ENCODE measurements at regions not wholly inside any gene's neighbourhood (a gene's known extent, or its start where the extent isn't known, plus 50 kb on each side); places are given as distances from the start of the nearest gene placed in this dataset.

- TF ChIP-seq CTCF (IDR thresholded peaks at IDR 0.05; ENCODE audit: low read depth, low read length, missing control alignments), result no peak
These were observed 127.1 kb downstream of the MRPS30 start for GRCh38 chr5:44935871-44936270.

GRCh38 chr5:44942524-44943001 lies 133.8 kb downstream of the MRPS30 start:
- no peak for DNase-seq (ENCODE audit: low read depth)
- H3K4me3 ChIP-seq (ENCODE audit: low read depth, low read length), result no peak overlapping the region
- no peak for TF ChIP-seq CTCF (IDR thresholded peaks at IDR 0.05; ENCODE audit: low read depth, low read length, missing control alignments)

More at GRCh38 chr5:44935871-44936270, 127.1 kb downstream of the MRPS30 start:
- DNase-seq (ENCODE audit: low read depth), result no peak
- H3K4me3 ChIP-seq (ENCODE audit: low read depth, low read length), result no peak overlapping the region

GRCh38 chr5:44943647-44944046 lies 134.9 kb downstream of the MRPS30 start:
- TF ChIP-seq CTCF (IDR thresholded peaks at IDR 0.05; ENCODE audit: low read depth, low read length, missing control alignments), result no peak
- no peak for DNase-seq (ENCODE audit: low read depth)
- H3K4me3 ChIP-seq (ENCODE audit: low read depth, low read length), result no peak overlapping the region

GRCh38 chr5:44945743-44946142 lies 137.0 kb downstream of the MRPS30 start:
- no peak overlapping the region for H3K4me3 ChIP-seq (ENCODE audit: low read depth, low read length)
- no peak for TF ChIP-seq CTCF (IDR thresholded peaks at IDR 0.05; ENCODE audit: low read depth, low read length, missing control alignments)
- DNase-seq (ENCODE audit: low read depth), result no peak

GRCh38 chr5:44949687-44950086 lies 140.9 kb downstream of the MRPS30 start:
- no peak for DNase-seq (ENCODE audit: low read depth)
- no peak for TF ChIP-seq CTCF (IDR thresholded peaks at IDR 0.05; ENCODE audit: low read depth, low read length, missing control alignments)
- H3K4me3 ChIP-seq (ENCODE audit: low read depth, low read length), result no peak overlapping the region

GRCh38 chr5:44951371-44951770 lies 142.6 kb downstream of the MRPS30 start:
- TF ChIP-seq CTCF (IDR thresholded peaks at IDR 0.05; ENCODE audit: low read depth, low read length, missing control alignments), result no peak
- no peak for DNase-seq (ENCODE audit: low read depth)
- H3K4me3 ChIP-seq (ENCODE audit: low read depth, low read length), result no peak overlapping the region

GRCh38 chr5:44952376-44952775 lies 143.6 kb downstream of the MRPS30 start:
- DNase-seq (ENCODE audit: low read depth), result peak; percentile 5
- no peak overlapping the region for H3K4me3 ChIP-seq (ENCODE audit: low read depth, low read length)
- TF ChIP-seq CTCF (IDR thresholded peaks at IDR 0.05; ENCODE audit: low read depth, low read length, missing control alignments), result peak; percentile 72

Data from GM12864 (cell line).